ENCODE measurements at regions not wholly inside any gene's neighbourhood (a gene's known extent, or its start where the extent isn't known, plus 50 kb on each side); places are given as distances from the start of the nearest gene placed in this dataset.

DNA sequence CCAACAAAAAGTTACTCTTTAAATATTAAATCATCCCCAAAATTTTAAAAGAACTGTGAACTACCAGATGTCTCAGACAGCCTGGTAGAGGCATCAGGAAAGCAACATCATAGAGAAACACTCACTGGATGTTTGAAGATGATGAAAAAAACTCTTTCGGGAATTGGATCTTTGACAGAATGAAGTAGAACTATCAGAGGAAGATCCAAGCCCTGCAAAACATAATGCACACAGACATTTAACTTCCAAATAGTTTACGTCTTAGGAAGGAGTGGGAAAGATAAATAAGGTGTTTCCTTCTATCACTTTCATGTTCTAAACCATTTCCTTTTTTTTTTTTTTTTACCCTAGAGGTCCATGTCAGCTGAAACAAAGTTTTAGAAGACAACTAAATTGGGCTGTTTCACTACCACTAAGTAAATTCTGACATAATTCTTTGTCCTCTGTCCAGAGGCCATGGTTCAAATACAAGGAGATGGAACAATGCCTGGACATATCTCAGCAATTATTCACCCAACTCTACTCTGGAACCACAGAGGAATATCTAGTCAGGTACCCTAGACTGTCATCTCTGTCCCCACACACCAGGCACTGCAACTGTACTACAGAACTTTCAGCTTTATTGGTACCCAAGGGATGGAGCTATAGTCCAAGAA, 217.7 kb upstream of the INTU start:
- H3K4me1 Mint-ChIP-seq (ENCODE audit: low read depth in 2 of 2), result no peaks in the 10 kb centered on the region
- no peak overlapping the region for H3K4me3 Mint-ChIP-seq
- H3K27ac Mint-ChIP-seq, result no peak overlapping the region
- no peak for ATAC-seq
- no peaks in the 10 kb centered on the region for H3K27me3 Mint-ChIP-seq
- no peaks in the 10 kb centered on the region for H3K36me3 Mint-ChIP-seq
- no peaks in the 10 kb centered on the region for H3K9me3 Mint-ChIP-seq
- no peak for DNase-seq (ENCODE audit: low spot score)

DNA sequence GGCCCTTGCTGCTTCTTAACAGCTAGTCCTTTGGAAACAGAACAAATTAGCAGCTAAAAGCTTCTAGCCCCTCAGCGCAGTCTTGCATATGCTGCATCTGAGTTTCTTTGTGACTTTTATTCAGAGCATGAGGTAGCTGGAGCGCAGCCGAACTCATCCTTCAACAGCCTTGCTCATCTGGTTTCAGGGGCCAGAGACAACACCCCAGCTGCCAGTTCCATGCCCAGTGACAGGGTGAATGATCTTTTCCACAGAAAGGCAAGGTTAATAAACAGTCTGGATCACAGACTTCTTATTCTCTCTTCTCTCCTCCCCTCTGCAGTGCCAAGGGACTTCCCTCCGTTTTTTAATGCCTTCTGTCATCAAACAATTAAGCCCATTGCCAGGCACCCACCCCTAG, 216.6 kb upstream of the INTU start:
- DNase-seq (ENCODE audit: low spot score), result no peak
- no peak overlapping the region for H3K4me3 Mint-ChIP-seq
- ATAC-seq, result no peak
- no peak overlapping the region for H3K27ac Mint-ChIP-seq
- H3K36me3 Mint-ChIP-seq, result no peaks in the 10 kb centered on the region
- peaks cover 6% of the 10 kb centered on the region for H3K9me3 Mint-ChIP-seq
- no peaks in the 10 kb centered on the region for H3K27me3 Mint-ChIP-seq
- H3K4me1 Mint-ChIP-seq (ENCODE audit: low read depth in 2 of 2), result no peaks in the 10 kb centered on the region

DNA sequence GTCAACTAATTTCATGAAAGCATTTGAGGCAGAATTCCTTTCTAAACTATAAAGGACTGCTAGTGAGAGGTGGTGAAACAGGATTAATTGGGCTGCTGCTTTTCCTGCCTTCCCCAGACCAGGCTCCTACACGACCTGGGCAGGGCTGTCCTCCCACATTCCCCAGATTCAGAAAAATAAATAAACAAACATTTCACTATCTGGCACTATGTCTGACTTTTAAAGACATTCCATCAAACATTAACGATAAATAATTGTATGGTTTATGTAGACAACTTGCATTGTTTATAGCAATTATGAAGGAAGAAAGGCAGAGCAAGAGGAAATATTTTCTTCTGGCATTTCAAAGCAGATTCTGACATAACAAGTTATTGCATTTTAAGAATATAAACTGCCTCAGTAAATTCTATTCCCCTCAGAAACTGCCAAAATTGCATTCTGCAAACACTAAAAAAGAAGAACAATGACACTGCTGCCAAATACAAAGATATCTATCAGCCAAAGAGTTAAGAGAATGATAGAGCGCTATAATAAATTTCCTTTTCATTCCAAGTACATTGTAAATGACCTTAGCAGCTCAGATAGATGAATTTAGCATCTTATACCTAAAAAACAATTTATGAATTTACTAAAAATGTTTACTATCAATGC, 214.7 kb upstream of the INTU start:
- no peaks in the 10 kb centered on the region for H3K4me1 Mint-ChIP-seq (ENCODE audit: low read depth in 2 of 2)
- no peak for DNase-seq (ENCODE audit: low spot score)
- no peaks in the 10 kb centered on the region for H3K36me3 Mint-ChIP-seq
- H3K4me3 Mint-ChIP-seq, result no peak overlapping the region
- ATAC-seq, result no peak
- no peak overlapping the region for H3K27ac Mint-ChIP-seq
- H3K9me3 Mint-ChIP-seq, result peaks cover 6% of the 10 kb centered on the region
- H3K27me3 Mint-ChIP-seq, result no peaks in the 10 kb centered on the region

DNA sequence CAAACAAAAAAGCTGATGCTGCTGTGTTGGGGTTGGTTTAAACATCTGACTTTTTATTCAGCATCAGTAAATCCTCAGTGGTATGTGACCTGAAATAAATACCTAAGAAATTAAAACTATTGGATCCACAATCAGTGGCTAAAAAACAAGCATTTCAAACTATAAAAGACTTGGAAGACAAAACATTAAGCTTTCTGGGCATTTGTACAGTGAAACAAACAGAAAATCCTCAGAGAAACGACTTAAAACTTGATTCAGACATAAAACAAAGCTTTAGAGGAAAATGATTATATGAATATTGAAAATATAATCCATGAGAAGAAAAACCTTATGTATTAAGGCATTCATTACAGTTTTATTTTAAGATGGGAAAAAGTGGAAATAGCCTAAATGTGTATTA, 213.3 kb upstream of the INTU start:
- Mint-ChIP-seq H3K27me3 (no peaks in the 10 kb centered on the region), H3K27ac (no peak overlapping the region), H3K4me3 (no peak overlapping the region), H3K36me3 (no peaks in the 10 kb centered on the region), H3K9me3 (peaks cover 10% of the 10 kb centered on the region), H3K4me1 (ENCODE audit: low read depth in 2 of 2) (no peaks in the 10 kb centered on the region)
- DNase-seq (ENCODE audit: low spot score) (no peak), ATAC-seq (no peak)

DNA sequence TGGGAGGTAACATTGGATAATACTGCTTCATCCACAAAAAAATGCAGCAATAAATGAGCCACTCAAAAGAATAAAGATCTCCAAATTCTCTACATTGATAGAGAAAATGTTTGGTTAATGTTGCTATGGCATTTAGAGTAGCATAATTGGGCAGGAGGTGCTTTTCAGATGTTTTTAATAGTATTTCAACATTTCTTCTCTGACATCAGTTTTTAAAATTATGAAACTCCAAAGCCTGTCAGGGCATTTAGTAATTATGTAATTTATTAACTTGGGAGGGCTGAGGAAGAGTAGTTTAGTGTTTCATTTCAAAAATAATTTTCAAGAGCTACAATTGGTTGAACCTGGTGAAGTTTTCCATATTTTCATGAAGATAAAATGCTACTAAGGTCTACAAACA, 211.3 kb upstream of the INTU start:
- ATAC-seq, result no peak
- DNase-seq (ENCODE audit: low spot score), result no peak
- Mint-ChIP-seq H3K36me3 (no peaks in the 10 kb centered on the region), H3K27ac (no peak overlapping the region), H3K4me1 (ENCODE audit: low read depth in 2 of 2) (no peaks in the 10 kb centered on the region), H3K9me3 (peaks cover 12% of the 10 kb centered on the region), H3K4me3 (no peak overlapping the region), H3K27me3 (no peaks in the 10 kb centered on the region)

DNA sequence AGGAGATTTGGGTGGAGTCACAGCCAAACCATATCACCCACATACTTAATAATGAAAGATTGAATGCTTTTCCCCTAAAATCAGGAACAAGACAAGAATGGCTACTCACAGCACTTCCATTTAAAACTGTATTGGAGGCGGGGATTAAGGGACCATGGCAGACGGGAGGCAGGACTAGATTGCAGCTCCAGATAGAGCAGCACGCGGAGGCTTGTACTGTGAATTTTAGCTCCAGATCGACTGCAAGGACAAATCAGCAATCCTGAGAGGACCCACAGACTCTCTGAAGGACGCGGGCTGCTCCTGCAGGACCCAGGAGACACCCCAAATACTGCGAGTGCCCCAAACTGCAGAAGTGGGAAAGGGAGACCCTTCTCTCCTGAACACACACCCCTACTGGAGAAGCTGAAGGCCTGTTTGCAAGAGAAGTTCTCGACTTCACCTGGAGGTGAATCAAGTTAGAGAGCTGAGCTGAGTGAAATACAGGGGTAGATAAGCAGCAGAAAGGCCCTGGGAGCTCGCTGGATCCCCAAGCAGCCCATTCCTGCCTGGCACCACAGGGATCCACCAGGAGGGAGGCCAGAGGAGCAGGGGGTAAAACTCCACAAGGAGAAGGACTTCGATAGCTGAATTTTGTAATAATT, 207.4 kb upstream of the INTU start:
- H3K4me3 Mint-ChIP-seq, result no peak overlapping the region
- H3K36me3 Mint-ChIP-seq, result peaks cover 4% of the 10 kb centered on the region
- DNase-seq (ENCODE audit: low spot score), result no peak
- H3K9me3 Mint-ChIP-seq, result peaks cover 23% of the 10 kb centered on the region
- no peak for ATAC-seq
- H3K4me1 Mint-ChIP-seq (ENCODE audit: low read depth in 2 of 2), result no peaks in the 10 kb centered on the region
- H3K27me3 Mint-ChIP-seq, result no peaks in the 10 kb centered on the region
- no peak overlapping the region for H3K27ac Mint-ChIP-seq

DNA sequence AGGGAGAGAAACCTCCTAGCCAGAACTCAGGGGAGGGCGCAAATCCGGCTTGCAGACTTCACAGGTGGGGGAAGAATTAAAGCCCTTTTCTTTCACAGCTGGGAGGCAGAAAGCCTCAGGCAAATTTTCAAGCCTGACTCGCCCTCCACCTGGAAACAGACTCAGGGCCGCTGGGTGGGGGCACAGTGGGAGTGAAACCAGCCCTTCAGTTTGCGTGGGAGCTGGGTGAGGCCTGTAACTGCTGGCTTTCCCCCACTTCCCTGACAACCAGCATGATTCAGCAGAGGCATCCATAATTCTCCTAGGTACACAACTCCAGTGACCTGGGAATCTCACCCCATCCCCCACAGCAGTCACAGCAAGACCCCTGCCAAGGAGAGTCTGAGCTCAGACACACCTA, 206.9 kb upstream of the INTU start:
- no peak for ATAC-seq
- Mint-ChIP-seq H3K4me3 (no peak overlapping the region), H3K36me3 (peaks cover 4% of the 10 kb centered on the region), H3K4me1 (ENCODE audit: low read depth in 2 of 2) (no peaks in the 10 kb centered on the region), H3K27ac (no peak overlapping the region), H3K27me3 (no peaks in the 10 kb centered on the region), H3K9me3 (peaks cover 18% of the 10 kb centered on the region)
- no peak for DNase-seq (ENCODE audit: low spot score)

DNA sequence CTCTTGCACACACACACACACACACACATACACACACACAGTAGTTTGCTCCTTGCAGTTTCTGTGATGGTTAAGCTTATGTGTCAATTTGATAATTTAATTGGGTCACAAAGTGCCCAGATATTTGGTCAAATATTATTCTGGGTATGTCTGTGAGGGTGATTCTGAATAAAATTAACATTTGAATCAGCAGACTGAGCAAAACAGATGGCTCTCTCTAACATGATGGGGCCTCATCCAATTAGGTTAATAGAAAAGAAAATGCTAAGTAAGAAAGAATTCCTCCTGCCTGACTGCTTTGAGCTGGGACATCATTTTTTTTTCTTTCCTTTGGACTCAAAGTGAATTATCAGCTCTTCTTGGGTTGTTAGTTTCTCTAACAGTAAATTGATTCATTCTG, 191.2 kb upstream of the INTU start:
- ATAC-seq, result no peak

DNA sequence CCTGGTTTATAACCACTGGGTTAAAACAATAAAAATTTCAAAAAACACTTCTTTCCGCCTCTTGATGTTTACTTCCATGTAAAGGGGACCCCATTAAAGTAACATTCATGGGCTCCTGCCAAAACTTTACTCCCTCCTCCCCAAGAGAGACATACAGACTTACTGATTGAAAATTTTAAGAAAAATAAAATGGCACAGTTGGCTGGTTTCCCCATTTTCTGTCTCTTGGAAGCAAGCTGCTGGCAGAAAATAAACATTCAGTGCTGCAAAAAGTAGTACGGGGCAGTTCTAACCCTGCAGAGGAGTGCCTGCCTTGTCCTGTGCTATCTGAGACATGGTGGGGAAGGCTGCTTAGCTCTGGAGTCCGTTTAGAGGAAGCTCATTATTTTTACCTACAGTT, 187.3 kb upstream of the INTU start:
- Mint-ChIP-seq H3K27me3 (no peaks in the 10 kb centered on the region), H3K4me3 (no peak overlapping the region), H3K27ac (no peak overlapping the region), H3K9me3 (peaks cover 5% of the 10 kb centered on the region), H3K36me3 (no peaks in the 10 kb centered on the region), H3K4me1 (ENCODE audit: low read depth in 2 of 2) (no peaks in the 10 kb centered on the region)
- DNase-seq (ENCODE audit: low spot score) (no peak), ATAC-seq (no peak)

More for the DNA sequence above, 191.2 kb upstream of the INTU start:
- Mint-ChIP-seq H3K4me3 (no peak overlapping the region), H3K36me3 (no peaks in the 10 kb centered on the region), H3K27me3 (no peaks in the 10 kb centered on the region), H3K9me3 (peaks cover 17% of the 10 kb centered on the region), H3K27ac (no peak overlapping the region), H3K4me1 (ENCODE audit: low read depth in 2 of 2) (no peaks in the 10 kb centered on the region)
- no peak for DNase-seq (ENCODE audit: low spot score)

DNA sequence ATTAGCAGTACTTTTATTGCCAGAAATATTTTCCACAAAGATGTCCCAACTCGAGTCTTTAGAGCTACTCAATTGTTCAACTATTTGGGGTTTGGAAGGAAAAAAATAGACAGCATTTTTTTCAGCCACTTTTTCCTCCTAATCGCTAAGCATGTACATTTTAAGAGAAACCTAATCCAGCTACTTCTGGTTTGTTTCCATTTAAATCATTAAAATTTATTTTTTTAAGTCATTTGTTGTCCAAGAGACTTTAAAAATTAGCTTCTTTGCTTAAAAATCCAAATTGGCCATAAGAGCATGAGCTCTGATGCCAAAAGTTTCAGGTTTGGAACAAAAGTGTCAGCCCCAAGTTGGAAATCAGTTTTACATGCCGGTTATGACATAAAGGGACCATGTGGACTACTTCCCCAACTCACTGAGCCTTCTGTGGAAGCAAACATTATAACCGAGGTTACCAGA, 186.3 kb upstream of the INTU start:
- Mint-ChIP-seq H3K4me3 (no peak overlapping the region), H3K27ac (no peak overlapping the region), H3K9me3 (peaks cover 5% of the 10 kb centered on the region), H3K4me1 (ENCODE audit: low read depth in 2 of 2) (no peaks in the 10 kb centered on the region), H3K36me3 (no peaks in the 10 kb centered on the region), H3K27me3 (no peaks in the 10 kb centered on the region)
- ATAC-seq (no peak), DNase-seq (ENCODE audit: low spot score) (no peak)

DNA sequence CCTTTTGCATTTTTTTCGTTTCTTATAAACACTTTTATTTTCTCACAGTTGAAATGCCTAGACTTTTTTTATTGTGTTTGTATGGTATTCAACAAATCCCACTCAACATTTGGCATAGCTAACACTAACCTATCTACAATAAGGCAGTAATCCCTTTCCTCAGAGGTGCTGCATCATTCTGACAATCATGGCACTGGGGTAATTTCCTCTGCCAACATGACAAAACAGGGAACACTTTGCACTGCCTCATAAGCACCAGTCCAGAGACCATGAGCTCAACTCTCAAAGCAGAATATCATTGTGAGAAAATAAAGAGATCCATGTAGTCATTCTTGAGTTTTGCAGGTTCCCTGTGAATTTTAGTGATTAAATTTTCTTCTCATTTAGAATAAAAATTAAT, 183.8 kb upstream of the INTU start:
- Mint-ChIP-seq H3K27me3 (no peaks in the 10 kb centered on the region), H3K4me1 (ENCODE audit: low read depth in 2 of 2) (no peaks in the 10 kb centered on the region), H3K36me3 (no peaks in the 10 kb centered on the region), H3K4me3 (no peak overlapping the region), H3K27ac (no peak overlapping the region), H3K9me3 (peaks cover 5% of the 10 kb centered on the region)
- DNase-seq (ENCODE audit: low spot score) (no peak), ATAC-seq (no peak)

DNA sequence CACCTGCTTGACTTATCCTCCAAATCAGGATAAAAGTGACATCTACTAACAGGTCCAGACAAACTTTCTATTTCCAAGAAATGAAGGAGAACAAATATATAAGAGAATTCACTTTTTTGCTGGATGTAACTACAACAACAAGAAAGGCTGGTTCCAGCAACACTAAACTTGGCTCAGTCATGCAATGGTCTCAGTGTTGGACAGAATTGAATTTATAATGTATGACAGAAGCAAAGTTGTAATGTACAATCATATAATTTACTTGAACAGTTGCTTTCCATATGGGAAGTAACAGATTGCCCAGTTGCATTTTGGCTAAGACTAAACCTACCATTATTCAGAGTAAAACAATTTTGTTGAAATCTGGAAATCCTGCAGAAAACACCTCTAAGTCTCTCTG, 183.3 kb upstream of the INTU start:
- no peak for ATAC-seq

DNA sequence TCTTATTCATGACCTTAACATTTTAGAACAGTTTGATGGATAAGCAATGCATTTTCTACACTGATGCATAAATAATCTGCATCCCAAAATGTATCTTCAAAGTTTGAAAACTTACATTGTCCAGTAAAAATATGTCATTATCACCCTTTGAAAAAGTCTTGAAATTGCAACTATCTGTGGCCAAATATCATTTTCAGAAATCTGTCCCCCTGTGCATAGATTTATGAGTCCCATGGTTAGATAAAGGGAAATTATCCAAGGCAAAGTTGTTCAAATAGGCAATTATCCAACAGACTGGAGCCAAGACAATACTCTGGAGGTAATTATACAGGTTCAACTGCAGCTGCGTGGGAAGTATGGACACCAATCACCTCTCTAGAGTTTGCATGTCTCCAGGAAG, 182.5 kb upstream of the INTU start:
- ATAC-seq, result no peak
- no peak overlapping the region for H3K4me3 Mint-ChIP-seq
- no peak for DNase-seq (ENCODE audit: low spot score)
- H3K27me3 Mint-ChIP-seq, result no peaks in the 10 kb centered on the region
- no peaks in the 10 kb centered on the region for H3K4me1 Mint-ChIP-seq (ENCODE audit: low read depth in 2 of 2)
- H3K9me3 Mint-ChIP-seq, result peaks cover 8% of the 10 kb centered on the region
- H3K27ac Mint-ChIP-seq, result no peak overlapping the region
- no peaks in the 10 kb centered on the region for H3K36me3 Mint-ChIP-seq

More for the DNA sequence above, 183.3 kb upstream of the INTU start:
- H3K27me3 Mint-ChIP-seq, result no peaks in the 10 kb centered on the region
- no peaks in the 10 kb centered on the region for H3K4me1 Mint-ChIP-seq (ENCODE audit: low read depth in 2 of 2)
- no peak overlapping the region for H3K4me3 Mint-ChIP-seq
- peaks cover 7% of the 10 kb centered on the region for H3K9me3 Mint-ChIP-seq
- DNase-seq (ENCODE audit: low spot score), result no peak
- no peak overlapping the region for H3K27ac Mint-ChIP-seq
- H3K36me3 Mint-ChIP-seq, result no peaks in the 10 kb centered on the region

DNA sequence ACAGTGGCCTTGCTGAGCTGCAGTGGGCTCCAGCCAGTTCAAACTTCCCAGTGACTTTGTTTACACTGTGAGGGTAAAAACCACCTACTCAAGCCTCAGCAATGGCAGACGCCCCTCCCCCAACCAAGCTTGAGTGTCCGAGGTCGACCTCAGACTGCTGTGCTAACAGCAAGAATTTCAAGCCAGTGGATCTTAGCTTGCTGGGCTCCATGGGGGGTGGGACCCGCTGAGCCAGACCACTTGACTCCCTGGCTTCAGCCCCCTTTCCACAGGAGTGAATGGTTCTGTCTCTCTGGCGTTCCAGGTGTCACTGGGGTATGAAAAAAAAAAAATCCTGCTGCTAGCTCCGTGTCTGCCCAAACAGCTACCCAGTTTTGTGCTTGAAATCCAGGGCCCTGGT, 168.9 kb upstream of the INTU start:
- Mint-ChIP-seq H3K27me3 (no peaks in the 10 kb centered on the region), H3K27ac (no peak overlapping the region), H3K4me3 (no peak overlapping the region), H3K36me3 (no peaks in the 10 kb centered on the region), H3K9me3 (peaks cover 29% of the 10 kb centered on the region), H3K4me1 (ENCODE audit: low read depth in 2 of 2) (no peaks in the 10 kb centered on the region)
- no peak for DNase-seq (ENCODE audit: low spot score)
- no peak for ATAC-seq

Data from natural killer cell treated with Interleukin-12 subunit alpha and Interleukin-12 subunit beta and Interleukin-15 and Interleukin-18, amount 100 ng/mL, for 72 hours (primary cell).